OCI-LY1 (cell line): ENCODE measurements at regions not wholly inside any gene's neighbourhood (a gene's known extent, or its start where the extent isn't known, plus 50 kb on each side); places are given as distances from the start of the nearest gene placed in this dataset.

Experiments used
- CTCF ChIP-seq: fragments of 200-600 bp; sonication (generic), shearing (Covaris generic); IDR thresholded peaks from 2 replicates; pipeline ENCODE4 v1.5.1; 2017; ENCODE audit warnings: mild to moderate bottlenecking, antibody characterized with exemption, low read length, moderate library complexity, mixed read lengths
- EZH2 ChIP-seq: fragments of 200-600 bp; sonication (generic), shearing (Covaris generic); IDR thresholded peaks from 2 replicates; pipeline ENCODE4 v1.8.0; 2017; ENCODE audit warnings: borderline replicate concordance, mixed run types, mild to moderate bottlenecking, antibody characterized with exemption, low read length, moderate library complexity, mixed read lengths

DNA sequence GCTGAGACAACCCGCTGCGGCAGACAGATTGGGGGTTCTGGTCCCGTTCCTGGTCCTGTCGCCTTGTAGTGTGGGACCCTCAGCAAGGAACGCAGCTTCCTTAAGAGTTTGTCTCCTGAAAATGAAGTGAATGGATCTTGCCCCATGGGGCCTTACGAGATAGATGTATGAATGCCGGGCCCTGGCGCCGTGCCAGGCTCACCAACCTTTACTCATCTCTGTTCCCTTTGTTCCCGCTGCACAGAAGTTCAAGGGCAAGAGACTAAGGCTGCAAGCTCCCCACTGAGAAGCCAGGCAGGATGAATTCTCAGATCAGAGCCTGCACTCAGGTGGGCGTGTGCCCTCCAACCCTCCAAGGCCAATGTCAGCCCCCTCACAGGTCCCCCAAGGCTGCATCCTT, 162.7 kb upstream of the IQSEC1 start:
- TF ChIP-seq CTCF (no peak), EZH2 (no peak)
